ENCODE measurements at regions not wholly inside any gene's neighbourhood (a gene's known extent, or its start where the extent isn't known, plus 50 kb on each side); places are given as distances from the start of the nearest gene placed in this dataset.

DNA sequence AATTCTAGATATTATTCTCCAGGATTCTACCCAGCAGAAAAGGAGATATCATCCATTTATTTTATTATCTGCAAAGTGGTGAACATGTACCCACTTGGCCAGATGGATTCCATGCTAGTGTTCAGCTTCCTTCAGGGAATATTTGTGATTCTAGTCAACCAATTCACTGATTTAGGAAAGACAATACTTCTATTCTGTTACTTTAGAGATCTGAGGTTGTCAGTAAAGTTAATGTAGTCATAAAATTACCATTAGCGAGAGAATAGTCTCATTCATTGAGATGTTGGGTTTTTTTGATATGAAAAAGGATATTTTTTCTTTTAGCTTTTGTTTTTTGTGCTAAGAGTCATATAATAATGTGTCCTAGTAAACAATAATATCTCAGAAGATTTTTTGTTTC lies 222.8 kb downstream of the CGGBP1 start:
- TF ChIP-seq, protein P1, sequence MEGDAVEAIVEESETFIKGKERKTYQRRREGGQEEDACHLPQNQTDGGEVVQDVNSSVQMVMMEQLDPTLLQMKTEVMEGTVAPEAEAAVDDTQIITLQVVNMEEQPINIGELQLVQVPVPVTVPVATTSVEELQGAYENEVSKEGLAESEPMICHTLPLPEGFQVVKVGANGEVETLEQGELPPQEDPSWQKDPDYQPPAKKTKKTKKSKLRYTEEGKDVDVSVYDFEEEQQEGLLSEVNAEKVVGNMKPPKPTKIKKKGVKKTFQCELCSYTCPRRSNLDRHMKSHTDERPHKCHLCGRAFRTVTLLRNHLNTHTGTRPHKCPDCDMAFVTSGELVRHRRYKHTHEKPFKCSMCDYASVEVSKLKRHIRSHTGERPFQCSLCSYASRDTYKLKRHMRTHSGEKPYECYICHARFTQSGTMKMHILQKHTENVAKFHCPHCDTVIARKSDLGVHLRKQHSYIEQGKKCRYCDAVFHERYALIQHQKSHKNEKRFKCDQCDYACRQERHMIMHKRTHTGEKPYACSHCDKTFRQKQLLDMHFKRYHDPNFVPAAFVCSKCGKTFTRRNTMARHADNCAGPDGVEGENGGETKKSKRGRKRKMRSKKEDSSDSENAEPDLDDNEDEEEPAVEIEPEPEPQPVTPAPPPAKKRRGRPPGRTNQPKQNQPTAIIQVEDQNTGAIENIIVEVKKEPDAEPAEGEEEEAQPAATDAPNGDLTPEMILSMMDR (IDR thresholded peaks at IDR 0.05), result no peak
- no peak for TF ChIP-seq EP300 (IDR thresholded peaks at IDR 0.05)
- TF ChIP-seq POLR2A (IDR thresholded peaks at IDR 0.05), result no peak
- Histone ChIP-seq H3K4me1 (no peaks in the 10 kb centered on the region), H3K36me3 (no peaks in the 10 kb centered on the region), H3K27ac (no peak overlapping the region), H3K27me3 (no peaks in the 10 kb centered on the region), H3K9me3 (peaks cover 0 to 8% (median 0%) of the 10 kb centered on the region in 4 donors), H3K4me3 (no peak overlapping the region)
- DNase-seq (ENCODE audit: low spot score in 2 of 2), result no peak
- 37 to 41% methylated on average over 1 of the region's 1 CpG for WGBS, 2 donors

DNA sequence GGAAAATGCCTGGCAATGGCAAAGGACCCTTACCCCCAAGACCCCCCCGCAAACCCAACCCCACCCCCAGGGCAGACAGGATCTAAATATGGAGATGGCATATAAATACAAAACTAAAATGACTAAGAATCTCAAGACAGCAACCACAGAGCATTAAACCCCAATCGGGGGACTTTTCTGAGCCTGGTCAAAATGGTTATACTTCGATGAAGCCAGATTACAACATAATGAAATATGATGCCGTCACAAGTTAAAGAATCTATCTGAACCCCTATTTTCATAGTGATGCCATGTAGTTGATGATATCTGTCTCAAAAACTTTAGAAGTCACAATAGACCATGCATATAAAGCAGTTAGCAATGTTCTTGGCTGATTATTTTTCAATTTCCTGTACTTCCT lies 223.6 kb downstream of the CGGBP1 start:
- Histone ChIP-seq H3K4me3 (no peak overlapping the region), H3K4me1 (no peaks in the 10 kb centered on the region), H3K27ac (no peak overlapping the region), H3K36me3 (no peaks in the 10 kb centered on the region), H3K9me3 (peaks cover 0 to 8% (median 0%) of the 10 kb centered on the region in 4 donors), H3K27me3 (no peaks in the 10 kb centered on the region)
- WGBS, 2 donors, result 88 to 94% methylated on average over 4 of the region's 4 CpGs
- DNase-seq (ENCODE audit: low spot score in 2 of 2), result no peak
- TF ChIP-seq EP300 (IDR thresholded peaks at IDR 0.05), result no peak
- TF ChIP-seq POLR2A (IDR thresholded peaks at IDR 0.05), result no peak
- TF ChIP-seq, protein P1 (IDR thresholded peaks at IDR 0.05), result no peak

DNA sequence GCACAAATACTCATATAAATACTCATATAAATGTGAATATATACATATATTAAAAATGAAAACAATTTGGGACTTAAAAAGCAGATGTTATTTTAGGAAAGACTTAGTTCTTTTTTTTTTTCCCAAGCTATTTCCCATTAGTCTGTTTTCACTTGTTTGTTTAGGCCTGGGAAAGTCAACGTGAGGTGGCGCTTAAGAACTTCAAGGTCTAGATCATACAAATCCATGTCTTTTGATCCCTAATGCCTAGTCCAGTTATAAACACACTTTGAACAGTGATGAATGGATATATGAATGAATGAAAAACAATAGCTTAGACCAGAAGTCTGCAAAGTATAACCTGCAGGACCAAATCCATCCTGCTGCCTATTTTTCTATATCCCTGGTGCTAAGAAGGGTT lies 224.5 kb downstream of the CGGBP1 start:
- TF ChIP-seq POLR2A (IDR thresholded peaks at IDR 0.05) (no peak), EP300 (IDR thresholded peaks at IDR 0.05) (no peak)
- TF ChIP-seq, protein P1 (IDR thresholded peaks at IDR 0.05), result no peak
- WGBS, 2 donors, result 78% methylated on average over 2 of the region's 2 CpGs

DNA sequence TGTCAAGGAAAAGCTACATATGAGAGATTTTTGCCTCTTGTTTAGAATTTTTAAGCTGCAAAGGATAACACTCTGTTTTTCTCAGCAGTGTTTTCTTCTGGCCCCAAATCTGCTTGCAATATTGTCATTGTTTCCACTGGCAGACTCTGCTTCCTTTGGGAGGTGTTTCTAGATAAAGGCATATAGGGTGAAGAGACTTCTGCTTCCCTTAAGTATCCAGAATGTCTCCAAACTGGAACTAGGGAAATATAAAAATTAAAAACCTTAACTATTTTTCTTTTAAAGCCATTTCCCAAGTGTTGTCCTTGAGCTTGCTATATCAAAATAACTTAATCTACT lies 225.8 kb downstream of the CGGBP1 start:
- no peaks in the 10 kb centered on the region for H3K27me3 ChIP-seq
- H3K9me3 ChIP-seq, result no peaks in the 10 kb centered on the region
- no peak overlapping the region for H3K4me3 ChIP-seq

More for the DNA sequence above, 224.5 kb downstream of the CGGBP1 start:
- no peak for DNase-seq (ENCODE audit: low spot score in 2 of 2)
- H3K36me3 ChIP-seq, result no peaks in the 10 kb centered on the region
- H3K4me3 ChIP-seq, result no peak overlapping the region
- no peaks in the 10 kb centered on the region for H3K27me3 ChIP-seq
- H3K4me1 ChIP-seq, result no peaks in the 10 kb centered on the region
- no peak overlapping the region for H3K27ac ChIP-seq
- H3K9me3 ChIP-seq, result peaks cover 0 to 3% (median 0%) of the 10 kb centered on the region in 4 donors

DNA sequence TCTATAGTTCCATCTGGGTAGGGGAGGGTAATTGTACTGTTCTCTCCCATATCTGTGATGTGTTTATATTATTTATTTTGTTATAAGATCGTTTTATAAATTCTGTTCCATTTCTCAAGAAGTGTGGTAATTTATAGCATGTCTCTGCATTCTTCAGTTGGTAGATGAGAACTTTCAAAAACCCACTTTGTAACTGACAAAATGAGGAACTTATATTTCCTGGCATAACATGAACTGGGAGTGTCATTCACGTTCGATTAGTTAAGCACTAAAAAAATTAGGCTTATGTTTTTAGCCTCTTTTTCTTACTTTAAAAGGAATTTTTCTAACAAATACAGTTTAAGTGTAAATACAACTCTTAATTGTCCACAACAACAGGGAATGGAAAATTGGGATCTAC lies 230.8 kb downstream of the CGGBP1 start:
- 60 to 74% methylated on average over 3 of the region's 3 CpGs for WGBS, 2 donors
- Histone ChIP-seq H3K27ac (no peak overlapping the region), H3K27me3 (no peaks in the 10 kb centered on the region), H3K4me3 (no peak overlapping the region), H3K36me3 (no peaks in the 10 kb centered on the region), H3K4me1 (no peaks in the 10 kb centered on the region), H3K9me3 (no peaks in the 10 kb centered on the region)
- TF ChIP-seq POLR2A (IDR thresholded peaks at IDR 0.05) (no peak), EP300 (IDR thresholded peaks at IDR 0.05) (no peak)
- TF ChIP-seq, protein P1 (IDR thresholded peaks at IDR 0.05), result no peak
- no peak for DNase-seq (ENCODE audit: low spot score in 2 of 2)

More for the DNA sequence above, 225.8 kb downstream of the CGGBP1 start:
- DNase-seq (ENCODE audit: low spot score in 2 of 2), result no peak
- no peaks in the 10 kb centered on the region for H3K36me3 ChIP-seq
- H3K4me1 ChIP-seq, result no peaks in the 10 kb centered on the region
- TF ChIP-seq POLR2A (IDR thresholded peaks at IDR 0.05), result no peak
- TF ChIP-seq EP300 (IDR thresholded peaks at IDR 0.05), result no peak
- TF ChIP-seq, protein P1 (IDR thresholded peaks at IDR 0.05), result no peak
- H3K27ac ChIP-seq, result no peak overlapping the region
